ENCODE measurements at regions not wholly inside any gene's neighbourhood (a gene's known extent, or its start where the extent isn't known, plus 50 kb on each side); places are given as distances from the start of the nearest gene placed in this dataset.
"Not testable (repeated sequence)": the region's sequence is repeated elsewhere in the genome, so short reads cannot be mapped to it uniquely, and the experiment has no call there.

- no peak for DNase-seq
These were observed 81.0 kb upstream of the NDUFV2 start for GRCh38 chr18:9021458-9021857.

DNA sequence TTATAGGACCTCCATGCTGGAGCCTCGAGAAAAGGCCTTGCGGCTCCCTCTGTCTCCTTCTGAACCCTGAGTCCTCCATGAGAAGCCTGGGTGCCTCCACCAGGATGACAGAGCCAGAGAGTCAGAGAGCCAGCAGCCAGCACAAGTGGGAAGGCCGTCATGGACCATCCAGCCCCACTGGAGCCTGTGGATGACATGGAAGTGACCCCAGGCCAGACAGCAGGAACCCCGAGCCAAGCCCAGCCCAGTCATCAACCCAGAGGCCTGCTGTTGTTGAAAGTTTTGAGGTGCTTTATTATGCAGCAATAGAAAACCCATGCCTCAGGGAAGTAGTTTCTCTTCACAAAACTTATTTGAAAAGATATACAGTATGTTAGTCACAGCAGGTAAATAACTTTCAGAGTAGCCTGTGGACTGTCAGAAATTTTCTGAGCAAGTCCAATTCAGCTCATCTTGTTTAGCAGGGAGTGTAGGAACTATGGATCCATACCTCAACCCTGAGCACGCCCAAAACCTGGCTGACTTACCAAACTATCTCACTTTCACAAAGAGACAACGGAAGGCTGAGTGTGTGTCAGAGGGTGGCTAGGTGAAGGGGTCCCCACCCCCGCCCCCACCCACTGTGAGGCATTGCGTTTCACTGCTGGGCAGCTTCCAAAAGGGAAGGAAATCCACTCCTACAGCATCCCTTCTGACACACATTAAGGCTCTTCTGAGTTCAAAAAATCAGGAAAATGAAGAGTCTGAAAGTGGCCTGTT lies 79.9 kb upstream of the NDUFV2 start:
- DNase-seq, result no peak

GRCh38 chr18:9024031-9024646 lies 78.4 kb upstream of the NDUFV2 start:
- not testable (repeated sequence) for DNase-seq

DNA sequence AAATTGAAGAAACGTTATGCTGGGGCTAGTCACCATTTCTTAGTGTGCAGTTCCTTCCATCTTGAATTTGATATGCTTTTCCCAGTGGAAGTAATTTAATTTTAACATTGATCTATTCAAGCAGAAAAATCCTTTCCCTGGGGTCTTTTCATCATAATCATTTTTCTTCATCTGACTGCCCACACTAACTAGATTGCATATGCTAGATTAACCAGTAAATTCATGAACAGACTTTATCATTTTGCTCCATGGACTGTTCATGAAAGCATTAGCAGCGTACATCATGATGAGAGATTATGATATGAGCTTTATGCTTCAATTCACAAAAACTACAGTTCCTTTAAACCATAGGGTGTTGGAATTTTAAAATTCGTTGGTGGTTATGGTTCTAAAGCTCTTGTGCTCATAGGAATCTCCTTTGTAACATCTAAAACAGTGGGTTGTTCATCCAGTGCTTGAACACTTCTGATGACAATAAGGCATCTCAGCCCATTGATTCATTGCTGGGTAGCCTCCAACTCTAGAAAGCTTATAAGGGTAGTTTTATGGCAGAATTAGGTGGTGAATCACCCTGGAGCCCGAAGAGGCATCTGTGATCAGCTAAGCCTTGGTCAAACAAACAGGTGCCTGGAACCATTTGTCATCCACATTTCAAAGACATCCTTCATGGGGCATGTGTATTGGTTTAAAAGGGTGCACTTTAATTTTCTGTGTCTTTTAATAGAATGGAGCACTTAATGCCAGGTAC lies 77.2 kb upstream of the NDUFV2 start:
- no peak for DNase-seq

DNA sequence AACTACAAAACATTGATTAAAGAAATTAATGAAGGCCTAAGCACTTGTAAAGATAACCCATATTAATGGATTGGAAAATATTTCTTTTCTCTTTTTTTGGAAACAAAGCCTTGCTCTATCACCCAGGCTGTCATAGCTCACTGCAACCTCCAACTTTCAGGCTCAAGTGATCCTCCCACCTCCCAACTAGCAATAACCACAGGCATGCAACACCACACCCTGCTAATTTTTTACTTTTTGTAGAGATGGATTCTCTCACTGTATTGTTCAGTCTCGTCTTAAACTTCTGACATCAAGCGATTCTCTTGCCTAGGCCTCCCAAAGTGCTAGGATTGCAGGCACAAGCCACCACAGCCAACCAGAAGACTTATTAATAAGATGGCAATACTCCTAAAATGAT lies 73.4 kb upstream of the NDUFV2 start:
- no peak for DNase-seq

DNA sequence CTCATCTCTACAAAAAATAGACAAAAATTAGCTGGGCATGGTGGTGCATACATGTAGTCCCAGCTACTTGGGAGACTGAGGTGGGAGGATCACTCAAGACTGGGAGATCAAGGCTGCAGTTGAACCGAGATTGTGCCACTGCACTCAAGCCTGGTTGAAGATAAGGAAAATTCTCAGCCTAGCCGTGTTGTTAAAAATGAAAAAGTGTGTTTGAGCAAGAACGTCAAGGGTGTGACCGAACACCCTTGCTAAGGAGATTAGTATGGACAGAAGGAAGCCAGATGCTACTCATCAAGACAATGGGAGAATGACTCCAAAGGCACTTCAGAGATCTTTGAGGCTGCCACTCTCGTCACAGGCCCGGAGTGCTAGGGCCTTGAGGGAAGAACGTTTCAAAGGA lies 70.0 kb upstream of the NDUFV2 start:
- no peak for DNase-seq

DNA sequence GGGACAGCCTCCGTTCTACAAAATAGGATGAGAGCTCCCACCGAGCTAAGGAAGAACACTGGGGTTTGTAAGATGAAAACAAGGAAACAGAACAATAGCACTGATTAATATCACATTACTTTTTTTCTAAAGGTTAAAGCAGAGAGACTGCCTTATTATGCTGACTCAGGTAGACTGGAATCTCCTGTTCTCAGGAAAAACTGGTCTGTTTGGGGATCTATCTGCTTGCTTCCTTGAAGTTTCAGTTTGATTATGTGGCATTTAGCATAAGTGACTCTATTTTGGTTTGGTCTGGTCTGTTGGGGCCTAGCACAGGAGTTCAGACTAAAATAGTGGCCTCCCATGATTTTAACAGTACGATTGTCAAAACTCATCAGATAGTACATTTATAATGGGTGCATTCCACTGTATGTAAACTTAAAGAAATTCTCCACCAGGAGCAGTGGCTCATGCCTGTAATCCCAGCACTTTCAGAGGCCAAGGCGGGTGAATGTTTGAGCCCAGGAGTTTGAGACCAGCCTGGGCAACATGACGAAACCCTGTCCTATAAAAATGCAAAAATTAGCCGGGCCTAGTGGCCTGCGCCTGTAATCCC lies 64.1 kb upstream of the NDUFV2 start:
- no peak for DNase-seq

DNA sequence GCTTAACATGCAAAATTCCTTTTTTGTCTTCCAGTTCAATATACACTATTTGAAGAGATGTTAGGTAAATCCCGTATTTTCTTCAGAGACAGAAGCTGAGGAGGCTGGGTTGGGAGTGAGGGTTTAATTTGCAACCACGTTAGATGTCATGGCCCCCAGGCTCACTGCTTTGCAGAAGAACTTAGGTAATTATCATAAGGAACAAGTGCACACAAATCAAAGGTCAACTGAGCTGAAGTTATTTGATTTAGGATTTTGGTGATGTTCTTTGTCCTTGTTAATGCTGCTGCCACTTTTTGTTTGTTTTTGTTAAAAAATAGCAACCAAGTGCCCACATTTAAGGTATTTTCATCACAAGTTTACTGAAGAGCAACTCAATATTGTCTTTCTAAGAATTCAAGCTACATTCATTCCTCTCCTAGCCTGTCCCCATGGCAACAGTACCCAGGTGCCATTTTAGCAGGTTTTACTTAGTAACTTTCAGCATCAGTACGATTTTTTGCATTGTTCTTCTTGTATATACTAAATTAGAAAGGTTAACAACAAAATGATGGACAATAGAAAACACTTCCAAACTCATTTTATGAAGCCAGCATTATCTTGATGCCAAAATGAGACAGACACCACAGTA lies 62.9 kb upstream of the NDUFV2 start:
- no peak for DNase-seq

DNA sequence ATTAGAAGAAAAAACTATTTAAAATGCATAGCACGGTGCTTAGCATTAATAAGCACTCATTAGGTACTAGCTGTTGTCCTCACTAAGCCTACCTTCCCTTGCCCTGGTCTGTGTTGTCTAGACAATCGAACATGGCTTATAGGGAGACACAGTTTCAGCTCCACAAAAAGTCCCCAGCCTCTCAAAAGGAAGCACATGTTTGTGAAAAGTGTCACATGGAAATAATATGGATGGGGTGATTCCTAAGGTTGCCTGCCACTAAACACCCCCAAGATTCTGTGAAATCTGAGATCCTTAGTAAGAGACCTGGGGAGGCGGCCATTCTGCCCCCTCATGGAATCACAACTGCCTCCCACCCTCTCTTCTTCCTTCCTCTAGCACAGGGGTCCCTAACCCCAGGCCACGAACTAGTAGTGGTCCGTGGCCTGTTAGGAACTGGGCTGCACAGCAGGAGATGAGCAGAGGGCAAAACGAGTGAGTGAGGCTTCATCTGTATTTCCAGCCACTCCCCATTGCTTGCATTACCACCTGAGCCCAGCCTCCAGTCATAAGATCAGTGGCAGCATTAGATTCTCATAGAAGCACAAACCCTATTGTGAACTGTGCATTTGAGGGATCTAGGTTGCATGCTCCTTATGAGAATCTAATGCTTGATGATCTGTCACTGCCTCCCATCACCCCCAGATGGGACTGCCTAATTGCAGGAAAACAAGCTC lies 59.6 kb upstream of the NDUFV2 start:
- DNase-seq, result no peak

DNA sequence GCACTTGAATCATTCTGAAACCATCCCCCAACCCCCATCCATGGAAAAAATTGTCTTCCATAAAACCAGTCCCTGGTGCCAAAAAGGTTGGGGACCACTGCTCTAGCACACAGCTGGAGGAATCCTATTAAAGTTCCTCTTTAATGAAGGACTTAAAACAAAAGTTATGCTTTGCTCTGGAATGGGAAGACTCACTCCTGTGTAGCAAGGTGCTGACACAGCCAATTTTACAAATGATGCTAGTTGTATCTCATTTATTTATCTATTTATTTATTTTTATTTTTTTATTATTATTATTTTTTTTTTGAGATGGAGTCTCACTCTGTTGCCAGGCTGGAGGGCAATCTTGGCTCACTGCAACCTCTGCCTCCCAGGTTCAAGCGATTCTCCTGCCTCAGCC lies 58.9 kb upstream of the NDUFV2 start:
- no peak for DNase-seq

DNA sequence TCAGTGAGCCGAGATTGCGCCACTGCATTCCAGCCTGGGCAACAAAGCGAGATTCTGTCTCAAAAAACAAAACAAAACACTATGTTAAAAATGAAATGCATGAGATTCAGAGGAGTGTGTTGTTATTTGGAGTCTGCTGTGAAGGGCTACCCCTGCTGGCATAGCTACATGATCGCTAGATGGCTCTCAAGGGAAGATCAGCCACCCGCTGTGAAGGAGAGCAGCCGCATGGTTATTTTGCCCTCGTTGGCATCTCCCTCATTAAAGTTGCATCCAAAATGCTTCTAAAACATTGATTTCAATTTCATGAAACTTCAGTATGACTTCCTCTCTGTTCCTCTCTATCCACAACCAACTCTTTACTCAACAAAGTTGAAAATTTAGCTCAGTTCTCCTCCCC lies 54.8 kb upstream of the NDUFV2 start:
- no peak for DNase-seq

DNA sequence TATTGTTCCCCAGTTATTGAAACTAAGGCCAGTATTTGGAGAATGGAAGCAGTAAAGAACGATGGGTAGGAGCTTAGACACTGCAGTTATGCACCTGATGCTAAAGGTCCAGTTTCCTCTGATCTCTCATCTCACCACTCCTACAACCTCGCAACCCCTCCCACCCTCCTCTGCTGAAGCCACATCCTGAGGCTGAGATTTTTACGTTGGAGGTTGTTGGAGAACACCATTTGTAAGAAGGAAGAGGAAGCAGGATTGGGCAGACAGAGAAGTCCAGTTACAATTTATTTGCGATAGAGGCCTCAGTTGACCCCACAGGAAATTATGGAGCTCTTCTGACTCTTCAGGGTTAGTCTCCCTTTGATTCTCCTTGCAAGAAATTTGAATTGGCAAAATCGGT lies 54.3 kb upstream of the NDUFV2 start:
- no peak for DNase-seq

- no peak for DNase-seq
These were observed 53.5 kb upstream of the NDUFV2 start for GRCh38 chr18:9048808-9049494.

- DNase-seq, result no peak
These were observed 53.0 kb upstream of the NDUFV2 start for GRCh38 chr18:9049495-9049809.

DNA sequence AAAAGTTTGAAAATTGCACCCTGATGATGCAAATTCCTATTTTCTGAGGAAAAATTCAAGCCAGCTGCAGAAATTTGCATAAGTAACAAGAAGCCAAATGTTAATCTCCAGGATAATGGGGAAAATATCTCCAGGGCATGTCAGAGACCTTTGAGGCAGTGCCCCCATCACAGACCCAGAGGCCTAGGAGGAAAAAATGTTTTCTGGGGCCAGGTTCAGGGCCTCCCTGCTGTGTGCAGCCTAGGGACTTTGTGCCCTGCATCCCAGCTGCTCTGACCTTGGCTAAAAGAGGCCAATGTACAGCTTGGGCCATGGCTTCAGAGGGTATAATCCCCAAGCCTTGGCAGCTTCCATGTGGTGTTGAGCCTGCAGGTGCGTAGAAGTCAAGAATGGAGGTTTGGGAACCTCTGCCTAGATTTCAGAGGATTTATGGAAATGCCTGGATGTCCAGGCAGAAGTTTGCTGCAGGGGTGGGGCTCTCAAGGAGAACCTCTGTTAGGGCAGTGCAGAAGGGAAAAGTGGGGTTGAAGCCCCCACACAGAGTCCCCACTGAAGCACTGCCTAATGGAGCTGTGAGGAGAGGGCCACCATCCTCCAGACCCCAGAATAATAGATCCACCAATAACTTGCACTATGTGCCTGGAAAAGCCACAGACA lies 51.7 kb upstream of the NDUFV2 start:
- not testable (repeated sequence) for DNase-seq
